ENCODE measurements at regions not wholly inside any gene's neighbourhood (a gene's known extent, or its start where the extent isn't known, plus 50 kb on each side); places are given as distances from the start of the nearest gene placed in this dataset.

DNA sequence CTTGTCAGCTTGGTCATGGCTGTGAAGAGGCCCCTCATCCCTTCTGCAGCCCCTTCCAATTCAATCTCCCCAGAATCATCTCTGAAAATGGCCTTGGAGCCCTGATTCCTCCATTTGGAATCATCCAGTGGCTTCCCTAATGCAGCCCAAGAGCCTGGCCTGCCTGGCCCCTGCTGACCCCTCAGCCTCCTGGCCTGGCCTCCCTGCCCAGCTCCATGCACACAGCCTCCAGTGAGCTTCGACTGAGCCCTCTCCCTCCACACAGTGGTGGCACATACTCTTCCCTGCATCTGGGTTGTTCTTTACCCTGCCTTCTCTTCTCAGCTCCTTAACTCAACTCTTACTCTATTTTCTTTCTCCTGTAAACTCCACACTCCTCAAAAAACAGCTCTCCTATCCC, 120.9 kb downstream of the ANKRD60 start:
- no peak for TF ChIP-seq POLR2A (IDR thresholded peaks at IDR 0.05)
- TF ChIP-seq, protein P1, sequence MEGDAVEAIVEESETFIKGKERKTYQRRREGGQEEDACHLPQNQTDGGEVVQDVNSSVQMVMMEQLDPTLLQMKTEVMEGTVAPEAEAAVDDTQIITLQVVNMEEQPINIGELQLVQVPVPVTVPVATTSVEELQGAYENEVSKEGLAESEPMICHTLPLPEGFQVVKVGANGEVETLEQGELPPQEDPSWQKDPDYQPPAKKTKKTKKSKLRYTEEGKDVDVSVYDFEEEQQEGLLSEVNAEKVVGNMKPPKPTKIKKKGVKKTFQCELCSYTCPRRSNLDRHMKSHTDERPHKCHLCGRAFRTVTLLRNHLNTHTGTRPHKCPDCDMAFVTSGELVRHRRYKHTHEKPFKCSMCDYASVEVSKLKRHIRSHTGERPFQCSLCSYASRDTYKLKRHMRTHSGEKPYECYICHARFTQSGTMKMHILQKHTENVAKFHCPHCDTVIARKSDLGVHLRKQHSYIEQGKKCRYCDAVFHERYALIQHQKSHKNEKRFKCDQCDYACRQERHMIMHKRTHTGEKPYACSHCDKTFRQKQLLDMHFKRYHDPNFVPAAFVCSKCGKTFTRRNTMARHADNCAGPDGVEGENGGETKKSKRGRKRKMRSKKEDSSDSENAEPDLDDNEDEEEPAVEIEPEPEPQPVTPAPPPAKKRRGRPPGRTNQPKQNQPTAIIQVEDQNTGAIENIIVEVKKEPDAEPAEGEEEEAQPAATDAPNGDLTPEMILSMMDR (IDR thresholded peaks at IDR 0.05), result no peak

All from uterus (tissue), 2 donors.